ENCODE measurements at regions not wholly inside any gene's neighbourhood (a gene's known extent, or its start where the extent isn't known, plus 50 kb on each side); places are given as distances from the start of the nearest gene placed in this dataset.
"Not testable (repeated sequence)": the region's sequence is repeated elsewhere in the genome, so short reads cannot be mapped to it uniquely, and the experiment has no call there.

- no peaks in the 10 kb centered on the region for H3K4me1 Mint-ChIP-seq (ENCODE audit: low read depth)
- no peaks in the 10 kb centered on the region for H3K9me3 Mint-ChIP-seq (ENCODE audit: insufficient read depth)
- no peaks in the 10 kb centered on the region for H3K36me3 Mint-ChIP-seq (ENCODE audit: low read depth)
- H3K4me3 Mint-ChIP-seq, result no peak overlapping the region
- no peaks in the 10 kb centered on the region for H3K27me3 Mint-ChIP-seq (ENCODE audit: low read depth)
- H3K27ac Mint-ChIP-seq, result no peak overlapping the region
- ATAC-seq (no peak), DNase-seq (no peak)
- ChIA-PET POLR2A (no interaction called here), CTCF (no interaction called here)
These were observed 130.2 kb upstream of the SLC6A14 start for GRCh38 chrX:116306218-116306617.

- Mint-ChIP-seq H3K27ac (no peak overlapping the region), H3K9me3 (ENCODE audit: insufficient read depth) (no peaks in the 10 kb centered on the region), H3K36me3 (ENCODE audit: low read depth) (no peaks in the 10 kb centered on the region), H3K4me1 (ENCODE audit: low read depth) (no peaks in the 10 kb centered on the region), H3K27me3 (ENCODE audit: low read depth) (no peaks in the 10 kb centered on the region), H3K4me3 (no peak overlapping the region)
- no peak for DNase-seq
- ChIA-PET CTCF (no interaction called here), POLR2A (no interaction called here)
- ATAC-seq, result no peak
These were observed 119.0 kb upstream of the SLC6A14 start for GRCh38 chrX:116317409-116317808.

- ChIA-PET CTCF (no interaction called here), POLR2A (no interaction called here)
- H3K9me3 Mint-ChIP-seq (ENCODE audit: insufficient read depth), result no peaks in the 10 kb centered on the region
- no peaks in the 10 kb centered on the region for H3K36me3 Mint-ChIP-seq (ENCODE audit: low read depth)
- DNase-seq, result no peak
- H3K27ac Mint-ChIP-seq, result no peak overlapping the region
- no peak overlapping the region for H3K4me3 Mint-ChIP-seq
- H3K27me3 Mint-ChIP-seq (ENCODE audit: low read depth), result no peaks in the 10 kb centered on the region
- ATAC-seq, result no peak
- no peaks in the 10 kb centered on the region for H3K4me1 Mint-ChIP-seq (ENCODE audit: low read depth)
These were observed 117.7 kb upstream of the SLC6A14 start for GRCh38 chrX:116318672-116319071.

- DNase-seq, result no peak
- CTCF ChIA-PET, result no interaction called here
- ATAC-seq, result no peak
These were observed 114.7 kb upstream of the SLC6A14 start for GRCh38 chrX:116321711-116322110.

GRCh38 chrX:116332026-116332425 is 104.4 kb upstream of the SLC6A14 start:
- H3K4me3 Mint-ChIP-seq; CTCF ChIA-PET; H3K36me3 Mint-ChIP-seq (ENCODE audit: low read depth); POLR2A ChIA-PET; H3K27ac Mint-ChIP-seq; H3K27me3 Mint-ChIP-seq (ENCODE audit: low read depth); H3K9me3 Mint-ChIP-seq (ENCODE audit: insufficient read depth); ATAC-seq; DNase-seq; H3K4me1 Mint-ChIP-seq (ENCODE audit: low read depth): not testable (repeated sequence)

More at GRCh38 chrX:116321711-116322110, 114.7 kb upstream of the SLC6A14 start:
- H3K9me3 Mint-ChIP-seq (ENCODE audit: insufficient read depth), result no peaks in the 10 kb centered on the region
- no peak overlapping the region for H3K4me3 Mint-ChIP-seq
- no peak overlapping the region for H3K27ac Mint-ChIP-seq
- no peaks in the 10 kb centered on the region for H3K36me3 Mint-ChIP-seq (ENCODE audit: low read depth)
- POLR2A ChIA-PET, result no interaction called here
- H3K27me3 Mint-ChIP-seq (ENCODE audit: low read depth), result no peaks in the 10 kb centered on the region
- H3K4me1 Mint-ChIP-seq (ENCODE audit: low read depth), result no peaks in the 10 kb centered on the region

GRCh38 chrX:116334797-116335196 is 101.6 kb upstream of the SLC6A14 start:
- CTCF ChIA-PET; DNase-seq; H3K36me3 Mint-ChIP-seq (ENCODE audit: low read depth); H3K4me1 Mint-ChIP-seq (ENCODE audit: low read depth); H3K4me3 Mint-ChIP-seq; H3K27ac Mint-ChIP-seq; H3K9me3 Mint-ChIP-seq (ENCODE audit: insufficient read depth); H3K27me3 Mint-ChIP-seq (ENCODE audit: low read depth); POLR2A ChIA-PET; ATAC-seq: not testable (repeated sequence)

- no peaks in the 10 kb centered on the region for H3K36me3 Mint-ChIP-seq (ENCODE audit: low read depth)
These were observed 97.0 kb upstream of the SLC6A14 start for GRCh38 chrX:116339407-116339806.

GRCh38 chrX:116342903-116343302 is 93.5 kb upstream of the SLC6A14 start:
- ChIA-PET CTCF (no interaction called here), POLR2A (no interaction called here)
- no peak for DNase-seq
- Mint-ChIP-seq H3K9me3 (ENCODE audit: insufficient read depth) (no peaks in the 10 kb centered on the region), H3K4me1 (ENCODE audit: low read depth) (no peaks in the 10 kb centered on the region), H3K27me3 (ENCODE audit: low read depth) (no peaks in the 10 kb centered on the region), H3K36me3 (ENCODE audit: low read depth) (no peaks in the 10 kb centered on the region), H3K27ac (no peak overlapping the region), H3K4me3 (no peak overlapping the region)
- no peak for ATAC-seq

More at GRCh38 chrX:116339407-116339806, 97.0 kb upstream of the SLC6A14 start:
- no peak for DNase-seq
- ChIA-PET CTCF (no interaction called here), POLR2A (no interaction called here)
- no peaks in the 10 kb centered on the region for H3K9me3 Mint-ChIP-seq (ENCODE audit: insufficient read depth)
- H3K4me1 Mint-ChIP-seq (ENCODE audit: low read depth), result no peaks in the 10 kb centered on the region
- ATAC-seq, result no peak
- H3K27ac Mint-ChIP-seq, result no peak overlapping the region
- H3K27me3 Mint-ChIP-seq (ENCODE audit: low read depth), result no peaks in the 10 kb centered on the region
- H3K4me3 Mint-ChIP-seq, result no peak overlapping the region

GRCh38 chrX:116345958-116346357 is 90.4 kb upstream of the SLC6A14 start:
- Mint-ChIP-seq H3K4me3 (no peak overlapping the region), H3K9me3 (ENCODE audit: insufficient read depth) (no peaks in the 10 kb centered on the region), H3K27me3 (ENCODE audit: low read depth) (no peaks in the 10 kb centered on the region), H3K36me3 (ENCODE audit: low read depth) (no peaks in the 10 kb centered on the region), H3K27ac (no peak overlapping the region), H3K4me1 (ENCODE audit: low read depth) (no peaks in the 10 kb centered on the region)
- no peak for DNase-seq
- ChIA-PET CTCF (no interaction called here), POLR2A (no interaction called here)
- no peak for ATAC-seq

GRCh38 chrX:116357329-116357728 is 79.1 kb upstream of the SLC6A14 start:
- Mint-ChIP-seq H3K9me3 (ENCODE audit: insufficient read depth) (no peaks in the 10 kb centered on the region), H3K36me3 (ENCODE audit: low read depth) (no peaks in the 10 kb centered on the region), H3K4me1 (ENCODE audit: low read depth) (no peaks in the 10 kb centered on the region), H3K27me3 (ENCODE audit: low read depth) (no peaks in the 10 kb centered on the region), H3K4me3 (no peak overlapping the region), H3K27ac (no peak overlapping the region)
- POLR2A ChIA-PET, result no interaction called here
- CTCF ChIA-PET, result no interaction called here
- DNase-seq (no peak), ATAC-seq (no peak)

GRCh38 chrX:116378961-116379360 is 57.4 kb upstream of the SLC6A14 start:
- Mint-ChIP-seq H3K4me3 (no peak overlapping the region), H3K4me1 (ENCODE audit: low read depth) (no peaks in the 10 kb centered on the region), H3K9me3 (ENCODE audit: insufficient read depth) (no peaks in the 10 kb centered on the region), H3K27me3 (ENCODE audit: low read depth) (no peaks in the 10 kb centered on the region), H3K27ac (no peak overlapping the region), H3K36me3 (ENCODE audit: low read depth) (no peaks in the 10 kb centered on the region)
- ChIA-PET CTCF (no interaction called here), POLR2A (no interaction called here)
- DNase-seq (no peak), ATAC-seq (no peak)

GRCh38 chrX:116379854-116380253 is 56.6 kb upstream of the SLC6A14 start:
- Mint-ChIP-seq H3K27me3 (ENCODE audit: low read depth) (no peaks in the 10 kb centered on the region), H3K27ac (no peak overlapping the region), H3K9me3 (ENCODE audit: insufficient read depth) (no peaks in the 10 kb centered on the region), H3K4me3 (no peak overlapping the region), H3K4me1 (ENCODE audit: low read depth) (no peaks in the 10 kb centered on the region), H3K36me3 (ENCODE audit: low read depth) (no peaks in the 10 kb centered on the region)
- ATAC-seq (no peak), DNase-seq (no peak)
- CTCF ChIA-PET, result no interaction called here
- POLR2A ChIA-PET, result no interaction called here

- Mint-ChIP-seq H3K9me3 (ENCODE audit: insufficient read depth) (no peaks in the 10 kb centered on the region), H3K27me3 (ENCODE audit: low read depth) (no peaks in the 10 kb centered on the region), H3K4me1 (ENCODE audit: low read depth) (no peaks in the 10 kb centered on the region), H3K4me3 (no peak overlapping the region), H3K36me3 (ENCODE audit: low read depth) (no peaks in the 10 kb centered on the region), H3K27ac (no peak overlapping the region)
- ATAC-seq (no peak), DNase-seq (no peak)
- ChIA-PET CTCF (no interaction called here), POLR2A (no interaction called here)
These were observed 51.9 kb upstream of the SLC6A14 start for GRCh38 chrX:116384406-116384954.
